AG09319 (cell line): ENCODE measurements at regions not wholly inside any gene's neighbourhood (a gene's known extent, or its start where the extent isn't known, plus 50 kb on each side); places are given as distances from the start of the nearest gene placed in this dataset.

ENCODE experiments used
- DNase-seq: peaks from one replicate; pipeline ENCODE4 v3.0.0-alpha.2; 2010; ENCODE audit warnings: low read depth; ENCODE audit errors: extremely low read depth
- CTCF ChIP-seq: IDR thresholded peaks from 2 replicates; pipeline ENCODE4 v1.5.1; 2011; ENCODE audit warnings: low read depth, mild to moderate bottlenecking, inconsistent platforms, low read length, moderate library complexity

DNA sequence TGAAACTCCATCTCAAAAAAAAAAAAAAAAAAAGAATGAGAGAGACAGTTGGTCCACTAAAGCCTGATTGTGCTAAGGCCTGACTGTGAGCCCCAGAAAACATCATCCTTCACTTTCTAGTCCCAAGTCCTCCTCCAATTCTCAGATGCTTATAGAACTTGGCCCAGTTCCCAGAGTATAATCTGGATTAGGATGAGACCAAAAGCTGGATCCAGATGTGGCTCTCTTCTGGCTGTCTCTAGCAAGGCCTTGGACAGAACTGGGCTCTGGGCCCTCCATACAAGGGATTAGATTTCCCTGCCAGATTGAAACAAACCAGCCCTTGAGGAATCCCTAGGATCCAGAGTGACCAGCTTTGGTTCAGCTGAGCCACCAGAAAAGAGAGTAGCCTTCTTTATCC, 98.4 kb upstream of the ZNF366 start:
- DNase-seq = no peak
- TF ChIP-seq CTCF = no peak

DNA sequence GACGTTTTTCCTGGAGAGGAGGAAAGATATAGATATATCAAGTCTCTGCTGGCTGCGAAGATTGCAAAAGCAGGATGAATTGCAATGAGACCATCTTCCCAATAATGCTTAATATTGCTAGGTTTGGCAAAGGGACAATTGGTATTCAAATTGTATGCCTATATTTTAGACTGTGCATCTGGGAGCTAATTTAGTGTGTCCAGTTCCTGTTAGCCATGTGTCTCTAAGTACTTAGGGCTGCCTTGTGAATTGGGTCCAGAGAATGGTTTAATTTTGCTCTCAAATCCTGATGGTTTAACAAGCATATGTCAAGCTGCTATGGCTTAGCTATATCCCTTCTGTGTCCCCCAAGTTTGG, 97.6 kb upstream of the ZNF366 start:
- no peak for DNase-seq
- TF ChIP-seq CTCF = no peak

GRCh38 chr5:72604111-72604797, 97.0 kb upstream of the ZNF366 start:
- TF ChIP-seq CTCF = no peak
- DNase-seq = no peak

- no peak for DNase-seq
- TF ChIP-seq CTCF = no peak
Observed at GRCh38 chr5:72602696-72603685, 95.8 kb upstream of the ZNF366 start.

DNA sequence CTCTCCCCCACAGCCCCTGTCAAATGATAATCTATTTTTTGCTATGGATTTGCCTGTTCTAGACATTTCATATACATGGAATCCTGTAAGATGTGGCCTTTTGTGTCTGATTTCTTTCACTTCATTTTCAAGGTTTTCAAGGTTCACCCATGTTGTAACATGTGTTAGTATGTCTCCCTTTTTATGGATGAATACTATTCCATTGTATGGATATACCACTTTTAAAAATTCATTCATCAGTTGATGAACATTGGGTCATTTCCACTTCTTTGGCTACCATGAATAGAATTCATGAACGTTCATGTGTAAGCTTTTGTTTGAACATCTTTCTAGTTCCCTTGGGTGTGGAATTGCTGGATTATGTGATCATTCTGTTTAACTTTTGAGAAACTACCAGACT, 94.7 kb upstream of the ZNF366 start:
- DNase-seq = no peak
- no peak for TF ChIP-seq CTCF

DNA sequence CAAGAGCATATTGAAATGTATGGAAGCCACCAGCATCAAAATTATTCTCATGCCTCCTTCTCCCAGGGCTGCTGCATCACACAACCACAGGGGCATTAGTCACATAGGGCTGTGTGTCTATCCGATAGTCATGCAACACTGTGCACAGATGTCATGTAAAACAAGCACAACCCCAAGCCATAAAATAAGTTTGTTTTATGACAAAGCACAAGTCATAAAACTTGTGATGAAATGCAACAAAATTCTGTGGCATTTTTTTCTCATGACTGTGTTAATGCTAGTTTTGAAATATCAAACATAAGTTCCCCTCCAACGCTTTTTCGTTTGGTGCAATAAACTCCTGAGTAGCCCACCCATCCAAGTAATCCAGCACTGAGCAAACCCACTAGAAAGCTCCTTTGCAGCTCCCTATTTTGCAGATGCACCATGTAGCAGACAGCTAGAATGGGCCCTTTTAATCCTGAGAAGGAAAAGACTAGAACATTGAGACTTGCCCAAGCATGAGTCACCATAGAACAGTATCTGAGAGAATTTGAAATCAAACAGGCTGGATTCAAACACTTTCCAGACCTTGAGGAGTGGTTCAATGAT, 93.3 kb upstream of the ZNF366 start:
- TF ChIP-seq CTCF = no peak
- DNase-seq = no peak
